Fibroblast of lung (primary cell): ENCODE measurements at regions not wholly inside any gene's neighbourhood (a gene's known extent, or its start where the extent isn't known, plus 50 kb on each side); places are given as distances from the start of the nearest gene placed in this dataset.

Source experiments
- DNase-seq, 2 donors: peaks; one replicate each; pipeline versions ENCODE4 v3.0.0 to v3.0.0-alpha.2; 2010; ENCODE audit warnings: low read depth in 2 of 2
- H2AFZ ChIP-seq: 2 replicates; pipeline ENCODE4 v1.5.1; 2012; ENCODE audit warnings: low read length, control low read depth, inconsistent platforms
- H3K27ac ChIP-seq: 2 replicates; pipeline ENCODE4 v1.5.1; 2011; ENCODE audit warnings: low read length, control low read depth; ENCODE audit not compliant: insufficient read depth
- H3K27me3 ChIP-seq: 2 replicates; pipeline ENCODE4 v1.5.1; 2011; ENCODE audit warnings: mild to moderate bottlenecking, low read length; ENCODE audit not compliant: control insufficient read depth, insufficient read depth
- H3K36me3 ChIP-seq: 2 replicates; pipeline ENCODE4 v1.5.1; 2011; ENCODE audit warnings: low read length; ENCODE audit not compliant: control insufficient read depth, insufficient read depth
- H3K4me1 ChIP-seq: 2 replicates; pipeline ENCODE4 v1.5.1; 2011; ENCODE audit warnings: low read length; ENCODE audit not compliant: control insufficient read depth, insufficient read depth; ENCODE audit errors: extremely low read depth
- H3K4me2 ChIP-seq: 2 replicates; pipeline ENCODE4 v1.5.1; 2011; ENCODE audit warnings: low read length, control low read depth; ENCODE audit not compliant: insufficient read depth; ENCODE audit errors: extremely low read depth
- H3K4me3 ChIP-seq, 4 experiments: fragments of 200-600 bp in 1 of 4; sonication (generic) in 1 of 4; replicated peaks in 1 of 4; 2 replicates each; pipeline ENCODE4 v1.5.1; 2011 to 2016; ENCODE audit warnings: low read length in 4 of 4, low read depth in 3 of 4, mild to moderate bottlenecking in 3 of 4, control low read depth in 2 of 4, inconsistent platforms in 1 of 4, mixed read lengths in 1 of 4; ENCODE audit not compliant: insufficient read depth in 1 of 4; ENCODE audit errors: control extremely low read depth in 1 of 4
- H3K79me2 ChIP-seq: 2 replicates; pipeline ENCODE4 v1.5.1; 2012; ENCODE audit warnings: mild to moderate bottlenecking, low read length, inconsistent platforms; ENCODE audit not compliant: control insufficient read depth, insufficient read depth
- H3K9ac ChIP-seq: 2 replicates; pipeline ENCODE4 v1.5.1; 2011; ENCODE audit warnings: mild to moderate bottlenecking, low read length, control low read depth; ENCODE audit not compliant: insufficient read depth
- H3K9me3 ChIP-seq: 2 replicates; pipeline ENCODE4 v1.5.1; 2012; ENCODE audit warnings: low read depth, low read length; ENCODE audit not compliant: control insufficient read depth, insufficient read depth
- H4K20me1 ChIP-seq: 2 replicates; pipeline ENCODE4 v1.5.1; 2011; ENCODE audit warnings: low read length; ENCODE audit not compliant: control insufficient read depth, insufficient read depth; ENCODE audit errors: extremely low read depth
- EZH2 ChIP-seq: IDR thresholded peaks from 2 replicates; pipeline ENCODE4 v1.5.1; 2012; ENCODE audit warnings: low read length, control low read depth, mild to moderate bottlenecking; ENCODE audit errors: missing control alignments
- TF ChIP-seq, protein P1 (sequence below), 2 donors: IDR thresholded peaks in 1 of 2; conservative IDR thresholded peaks in 1 of 2; 1 replicate in 1 of 2; 2 replicates in 1 of 2; pipeline ENCODE4 v1.5.1; 2011 to 2012; ENCODE audit warnings: low read length in 2 of 2, control low read depth in 1 of 2, inconsistent platforms in 1 of 2, low read depth in 1 of 2, mild to moderate bottlenecking in 1 of 2

GRCh38 chr12:100715976-100716944, 78.3 kb upstream of the ANO4 start:
- H3K27me3 ChIP-seq, result peaks cover 5% of the 10 kb centered on the region
- peak overlapping the region in 2 of 4 experiments; percentile 18 to 49 for H3K4me3 ChIP-seq
- no peaks in the 10 kb centered on the region for H3K9me3 ChIP-seq
- no peaks in the 10 kb centered on the region for H3K4me1 ChIP-seq
- DNase-seq, result peak in 1 of 2 donors; percentile 4
- no peaks in the 10 kb centered on the region for H3K36me3 ChIP-seq
- no peaks in the 10 kb centered on the region for H3K79me2 ChIP-seq
- peak overlapping the region; percentile 33 for H3K4me2 ChIP-seq
- no peak overlapping the region for H3K9ac ChIP-seq
- TF ChIP-seq, protein P1, sequence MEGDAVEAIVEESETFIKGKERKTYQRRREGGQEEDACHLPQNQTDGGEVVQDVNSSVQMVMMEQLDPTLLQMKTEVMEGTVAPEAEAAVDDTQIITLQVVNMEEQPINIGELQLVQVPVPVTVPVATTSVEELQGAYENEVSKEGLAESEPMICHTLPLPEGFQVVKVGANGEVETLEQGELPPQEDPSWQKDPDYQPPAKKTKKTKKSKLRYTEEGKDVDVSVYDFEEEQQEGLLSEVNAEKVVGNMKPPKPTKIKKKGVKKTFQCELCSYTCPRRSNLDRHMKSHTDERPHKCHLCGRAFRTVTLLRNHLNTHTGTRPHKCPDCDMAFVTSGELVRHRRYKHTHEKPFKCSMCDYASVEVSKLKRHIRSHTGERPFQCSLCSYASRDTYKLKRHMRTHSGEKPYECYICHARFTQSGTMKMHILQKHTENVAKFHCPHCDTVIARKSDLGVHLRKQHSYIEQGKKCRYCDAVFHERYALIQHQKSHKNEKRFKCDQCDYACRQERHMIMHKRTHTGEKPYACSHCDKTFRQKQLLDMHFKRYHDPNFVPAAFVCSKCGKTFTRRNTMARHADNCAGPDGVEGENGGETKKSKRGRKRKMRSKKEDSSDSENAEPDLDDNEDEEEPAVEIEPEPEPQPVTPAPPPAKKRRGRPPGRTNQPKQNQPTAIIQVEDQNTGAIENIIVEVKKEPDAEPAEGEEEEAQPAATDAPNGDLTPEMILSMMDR (conservative IDR thresholded peaks at IDR 0.05 in 1 of 2, IDR thresholded peaks at IDR 0.05 in 1 of 2; ENCODE audit: low read depth in 1 of 2, low read length in 2 of 2), result no peak
- TF ChIP-seq EZH2, result peak; percentile 19
- H4K20me1 ChIP-seq, result no peaks in the 10 kb centered on the region
- H2AFZ ChIP-seq, result peak overlapping the region; percentile 31
- no peak overlapping the region for H3K27ac ChIP-seq

- Histone ChIP-seq H3K4me3 (peak overlapping the region; percentile 39 to 49 (median 44)), H3K4me1 (no peaks in the 10 kb centered on the region), H3K9me3 (no peaks in the 10 kb centered on the region), H4K20me1 (no peaks in the 10 kb centered on the region), H3K27ac (no peak overlapping the region), H2AFZ (peak overlapping the region; percentile 31), H3K79me2 (no peaks in the 10 kb centered on the region), H3K27me3 (peaks cover 5% of the 10 kb centered on the region), H3K4me2 (peak overlapping the region; percentile 33), H3K9ac (peak overlapping the region; percentile 20), H3K36me3 (no peaks in the 10 kb centered on the region)
- TF ChIP-seq, protein P1 (conservative IDR thresholded peaks at IDR 0.05 in 1 of 2, IDR thresholded peaks at IDR 0.05 in 1 of 2; ENCODE audit: low read depth in 1 of 2, low read length in 2 of 2), result no peak
- no peak for TF ChIP-seq EZH2
- DNase-seq, result peak; percentile 13 to 36
These were observed 77.4 kb upstream of the ANO4 start for GRCh38 chr12:100716945-100717732.

DNA sequence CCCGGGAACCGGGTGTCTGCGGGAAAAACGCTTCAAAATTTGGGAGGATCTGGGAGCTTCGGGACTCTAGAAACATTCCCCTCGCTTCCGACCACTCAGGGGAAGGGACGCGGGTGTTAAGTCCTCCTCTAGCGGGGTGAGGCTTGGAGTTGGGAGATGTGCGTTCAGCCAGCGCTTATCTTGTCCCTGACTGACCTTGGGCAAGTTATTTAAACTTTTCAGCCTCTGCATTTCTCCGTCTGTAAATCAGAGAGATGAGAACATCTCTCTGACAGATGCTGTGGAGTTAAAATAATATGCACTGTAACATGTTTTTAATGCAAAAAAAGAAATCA, 76.9 kb upstream of the ANO4 start:
- no peaks in the 10 kb centered on the region for H3K9me3 ChIP-seq
- H3K36me3 ChIP-seq, result no peaks in the 10 kb centered on the region
- peak overlapping the region; percentile 39 to 49 (median 44) for H3K4me3 ChIP-seq
- no peak overlapping the region for H3K27ac ChIP-seq
- no peaks in the 10 kb centered on the region for H3K4me1 ChIP-seq
- peak overlapping the region; percentile 20 for H3K9ac ChIP-seq
- no peaks in the 10 kb centered on the region for H4K20me1 ChIP-seq
- no peaks in the 10 kb centered on the region for H3K79me2 ChIP-seq
- TF ChIP-seq, protein P1 (conservative IDR thresholded peaks at IDR 0.05 in 1 of 2, IDR thresholded peaks at IDR 0.05 in 1 of 2; ENCODE audit: low read depth in 1 of 2, low read length in 2 of 2), result no peak
- peak; percentile 74 for TF ChIP-seq EZH2
- peak; percentile 6 to 7 for DNase-seq
- H3K4me2 ChIP-seq, result no peak overlapping the region
- peaks cover 5% of the 10 kb centered on the region for H3K27me3 ChIP-seq
- H2AFZ ChIP-seq, result no peak overlapping the region
